Astrocyte (in vitro differentiated cells and primary cell): ENCODE measurements at regions not wholly inside any gene's neighbourhood (a gene's known extent, or its start where the extent isn't known, plus 50 kb on each side); places are given as distances from the start of the nearest gene placed in this dataset.

Experiments
- CTCF ChIP-seq: IDR thresholded peaks from 2 replicates; pipeline ENCODE4 v1.5.1; 2011; ENCODE audit warnings: low read depth, mild to moderate bottlenecking, inconsistent platforms, low read length, moderate library complexity; ENCODE audit not compliant: insufficient read depth
- EZH2 ChIP-seq: IDR thresholded peaks from 2 replicates; pipeline ENCODE4 v1.6.1; 2012; ENCODE audit warnings: mild to moderate bottlenecking, low read length, inconsistent platforms; ENCODE audit not compliant: insufficient read depth

GRCh38 chr4:144366425-144366824 lies 225.9 kb upstream of the GYPA start:
- TF ChIP-seq CTCF (no peak), EZH2 (no peak)
